ENCODE measurements at regions not wholly inside any gene's neighbourhood (a gene's known extent, or its start where the extent isn't known, plus 50 kb on each side); places are given as distances from the start of the nearest gene placed in this dataset.

DNA sequence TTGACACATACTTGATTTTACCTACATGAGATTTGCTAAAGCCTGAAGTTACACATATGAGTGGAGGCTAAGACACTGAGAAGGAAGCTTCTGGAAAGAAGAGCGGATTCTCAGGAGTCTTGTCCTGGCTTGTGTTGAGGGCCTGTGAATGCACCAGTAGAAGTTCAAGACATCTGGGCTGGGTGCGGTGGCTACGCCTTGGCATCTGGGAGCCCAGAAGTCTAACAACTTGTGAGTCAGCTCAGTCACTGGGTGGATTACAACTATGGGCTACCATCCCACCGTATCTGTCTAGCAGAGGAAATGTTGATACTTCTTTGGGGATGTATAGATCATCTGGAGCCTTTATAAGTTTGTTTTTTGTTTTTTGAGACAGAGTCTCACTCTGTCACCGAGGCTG, 375.6 kb upstream of the SMIM31 start (continued):
- TF ChIP-seq, protein P1, sequence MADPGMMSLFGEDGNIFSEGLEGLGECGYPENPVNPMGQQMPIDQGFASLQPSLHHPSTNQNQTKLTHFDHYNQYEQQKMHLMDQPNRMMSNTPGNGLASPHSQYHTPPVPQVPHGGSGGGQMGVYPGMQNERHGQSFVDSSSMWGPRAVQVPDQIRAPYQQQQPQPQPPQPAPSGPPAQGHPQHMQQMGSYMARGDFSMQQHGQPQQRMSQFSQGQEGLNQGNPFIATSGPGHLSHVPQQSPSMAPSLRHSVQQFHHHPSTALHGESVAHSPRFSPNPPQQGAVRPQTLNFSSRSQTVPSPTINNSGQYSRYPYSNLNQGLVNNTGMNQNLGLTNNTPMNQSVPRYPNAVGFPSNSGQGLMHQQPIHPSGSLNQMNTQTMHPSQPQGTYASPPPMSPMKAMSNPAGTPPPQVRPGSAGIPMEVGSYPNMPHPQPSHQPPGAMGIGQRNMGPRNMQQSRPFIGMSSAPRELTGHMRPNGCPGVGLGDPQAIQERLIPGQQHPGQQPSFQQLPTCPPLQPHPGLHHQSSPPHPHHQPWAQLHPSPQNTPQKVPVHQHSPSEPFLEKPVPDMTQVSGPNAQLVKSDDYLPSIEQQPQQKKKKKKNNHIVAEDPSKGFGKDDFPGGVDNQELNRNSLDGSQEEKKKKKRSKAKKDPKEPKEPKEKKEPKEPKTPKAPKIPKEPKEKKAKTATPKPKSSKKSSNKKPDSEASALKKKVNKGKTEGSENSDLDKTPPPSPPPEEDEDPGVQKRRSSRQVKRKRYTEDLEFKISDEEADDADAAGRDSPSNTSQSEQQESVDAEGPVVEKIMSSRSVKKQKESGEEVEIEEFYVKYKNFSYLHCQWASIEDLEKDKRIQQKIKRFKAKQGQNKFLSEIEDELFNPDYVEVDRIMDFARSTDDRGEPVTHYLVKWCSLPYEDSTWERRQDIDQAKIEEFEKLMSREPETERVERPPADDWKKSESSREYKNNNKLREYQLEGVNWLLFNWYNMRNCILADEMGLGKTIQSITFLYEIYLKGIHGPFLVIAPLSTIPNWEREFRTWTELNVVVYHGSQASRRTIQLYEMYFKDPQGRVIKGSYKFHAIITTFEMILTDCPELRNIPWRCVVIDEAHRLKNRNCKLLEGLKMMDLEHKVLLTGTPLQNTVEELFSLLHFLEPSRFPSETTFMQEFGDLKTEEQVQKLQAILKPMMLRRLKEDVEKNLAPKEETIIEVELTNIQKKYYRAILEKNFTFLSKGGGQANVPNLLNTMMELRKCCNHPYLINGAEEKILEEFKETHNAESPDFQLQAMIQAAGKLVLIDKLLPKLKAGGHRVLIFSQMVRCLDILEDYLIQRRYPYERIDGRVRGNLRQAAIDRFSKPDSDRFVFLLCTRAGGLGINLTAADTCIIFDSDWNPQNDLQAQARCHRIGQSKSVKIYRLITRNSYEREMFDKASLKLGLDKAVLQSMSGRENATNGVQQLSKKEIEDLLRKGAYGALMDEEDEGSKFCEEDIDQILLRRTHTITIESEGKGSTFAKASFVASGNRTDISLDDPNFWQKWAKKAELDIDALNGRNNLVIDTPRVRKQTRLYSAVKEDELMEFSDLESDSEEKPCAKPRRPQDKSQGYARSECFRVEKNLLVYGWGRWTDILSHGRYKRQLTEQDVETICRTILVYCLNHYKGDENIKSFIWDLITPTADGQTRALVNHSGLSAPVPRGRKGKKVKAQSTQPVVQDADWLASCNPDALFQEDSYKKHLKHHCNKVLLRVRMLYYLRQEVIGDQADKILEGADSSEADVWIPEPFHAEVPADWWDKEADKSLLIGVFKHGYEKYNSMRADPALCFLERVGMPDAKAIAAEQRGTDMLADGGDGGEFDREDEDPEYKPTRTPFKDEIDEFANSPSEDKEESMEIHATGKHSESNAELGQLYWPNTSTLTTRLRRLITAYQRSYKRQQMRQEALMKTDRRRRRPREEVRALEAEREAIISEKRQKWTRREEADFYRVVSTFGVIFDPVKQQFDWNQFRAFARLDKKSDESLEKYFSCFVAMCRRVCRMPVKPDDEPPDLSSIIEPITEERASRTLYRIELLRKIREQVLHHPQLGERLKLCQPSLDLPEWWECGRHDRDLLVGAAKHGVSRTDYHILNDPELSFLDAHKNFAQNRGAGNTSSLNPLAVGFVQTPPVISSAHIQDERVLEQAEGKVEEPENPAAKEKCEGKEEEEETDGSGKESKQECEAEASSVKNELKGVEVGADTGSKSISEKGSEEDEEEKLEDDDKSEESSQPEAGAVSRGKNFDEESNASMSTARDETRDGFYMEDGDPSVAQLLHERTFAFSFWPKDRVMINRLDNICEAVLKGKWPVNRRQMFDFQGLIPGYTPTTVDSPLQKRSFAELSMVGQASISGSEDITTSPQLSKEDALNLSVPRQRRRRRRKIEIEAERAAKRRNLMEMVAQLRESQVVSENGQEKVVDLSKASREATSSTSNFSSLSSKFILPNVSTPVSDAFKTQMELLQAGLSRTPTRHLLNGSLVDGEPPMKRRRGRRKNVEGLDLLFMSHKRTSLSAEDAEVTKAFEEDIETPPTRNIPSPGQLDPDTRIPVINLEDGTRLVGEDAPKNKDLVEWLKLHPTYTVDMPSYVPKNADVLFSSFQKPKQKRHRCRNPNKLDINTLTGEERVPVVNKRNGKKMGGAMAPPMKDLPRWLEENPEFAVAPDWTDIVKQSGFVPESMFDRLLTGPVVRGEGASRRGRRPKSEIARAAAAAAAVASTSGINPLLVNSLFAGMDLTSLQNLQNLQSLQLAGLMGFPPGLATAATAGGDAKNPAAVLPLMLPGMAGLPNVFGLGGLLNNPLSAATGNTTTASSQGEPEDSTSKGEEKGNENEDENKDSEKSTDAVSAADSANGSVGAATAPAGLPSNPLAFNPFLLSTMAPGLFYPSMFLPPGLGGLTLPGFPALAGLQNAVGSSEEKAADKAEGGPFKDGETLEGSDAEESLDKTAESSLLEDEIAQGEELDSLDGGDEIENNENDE (IDR thresholded peaks at IDR 0.05; ENCODE audit: insufficient replicate concordance, low read length): no peak
- TF ChIP-seq, protein P2, sequence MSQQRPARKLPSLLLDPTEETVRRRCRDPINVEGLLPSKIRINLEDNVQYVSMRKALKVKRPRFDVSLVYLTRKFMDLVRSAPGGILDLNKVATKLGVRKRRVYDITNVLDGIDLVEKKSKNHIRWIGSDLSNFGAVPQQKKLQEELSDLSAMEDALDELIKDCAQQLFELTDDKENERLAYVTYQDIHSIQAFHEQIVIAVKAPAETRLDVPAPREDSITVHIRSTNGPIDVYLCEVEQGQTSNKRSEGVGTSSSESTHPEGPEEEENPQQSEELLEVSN (IDR thresholded peaks at IDR 0.05): no peak
- TF ChIP-seq, protein P3, sequence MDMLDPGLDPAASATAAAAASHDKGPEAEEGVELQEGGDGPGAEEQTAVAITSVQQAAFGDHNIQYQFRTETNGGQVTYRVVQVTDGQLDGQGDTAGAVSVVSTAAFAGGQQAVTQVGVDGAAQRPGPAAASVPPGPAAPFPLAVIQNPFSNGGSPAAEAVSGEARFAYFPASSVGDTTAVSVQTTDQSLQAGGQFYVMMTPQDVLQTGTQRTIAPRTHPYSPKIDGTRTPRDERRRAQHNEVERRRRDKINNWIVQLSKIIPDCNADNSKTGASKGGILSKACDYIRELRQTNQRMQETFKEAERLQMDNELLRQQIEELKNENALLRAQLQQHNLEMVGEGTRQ (IDR thresholded peaks at IDR 0.05; ENCODE audit: low read length): no peak
- TF ChIP-seq SRF (IDR thresholded peaks at IDR 0.05; ENCODE audit: low read depth, low read length) (no peak), TEAD4 (IDR thresholded peaks at IDR 0.05; ENCODE audit: low read depth, low read length) (no peak), NRF1 (IDR thresholded peaks at IDR 0.05; ENCODE audit: low read depth, low read length) (no peak), TAF1 (IDR thresholded peaks at IDR 0.05; ENCODE audit: low read depth, low read length) (no peak), HDAC6 (IDR thresholded peaks at IDR 0.05; ENCODE audit: low read depth, low read length) (no peak)

Data from H1 (cell line).